ENCODE measurements at regions not wholly inside any gene's neighbourhood (a gene's known extent, or its start where the extent isn't known, plus 50 kb on each side); places are given as distances from the start of the nearest gene placed in this dataset.

GRCh38 chr18:5649439-5649838 is 105.6 kb upstream of the EPB41L3 start:
- DNase-seq (ENCODE audit: low read depth), result no peak
- TF ChIP-seq CTCF (conservative IDR thresholded peaks at IDR 0.05; ENCODE audit: low read depth, low read length), result no peak
- no peak overlapping the region for H3K4me3 ChIP-seq (ENCODE audit: low read length)

GRCh38 chr18:5646739-5647138 is 102.9 kb upstream of the EPB41L3 start:
- no peak for TF ChIP-seq CTCF (conservative IDR thresholded peaks at IDR 0.05; ENCODE audit: low read depth, low read length)
- no peak overlapping the region for H3K4me3 ChIP-seq (ENCODE audit: low read length)
- no peak for DNase-seq (ENCODE audit: low read depth)

- no peak for DNase-seq (ENCODE audit: low read depth)
- no peak overlapping the region for H3K4me3 ChIP-seq (ENCODE audit: low read length)
- TF ChIP-seq CTCF (conservative IDR thresholded peaks at IDR 0.05; ENCODE audit: low read depth, low read length), result no peak
Observed at GRCh38 chr18:5643288-5643687, 99.5 kb upstream of the EPB41L3 start.

- DNase-seq (ENCODE audit: low read depth), result no peak
- no peak overlapping the region for H3K4me3 ChIP-seq (ENCODE audit: low read length)
- TF ChIP-seq CTCF (conservative IDR thresholded peaks at IDR 0.05; ENCODE audit: low read depth, low read length), result no peak
Observed at GRCh38 chr18:5640939-5641338, 97.1 kb upstream of the EPB41L3 start.

GRCh38 chr18:5639131-5639530 is 95.3 kb upstream of the EPB41L3 start:
- DNase-seq (ENCODE audit: low read depth), result no peak
- no peak overlapping the region for H3K4me3 ChIP-seq (ENCODE audit: low read length)
- TF ChIP-seq CTCF (conservative IDR thresholded peaks at IDR 0.05; ENCODE audit: low read depth, low read length), result no peak

- no peak overlapping the region for H3K4me3 ChIP-seq (ENCODE audit: low read length)
- TF ChIP-seq CTCF (conservative IDR thresholded peaks at IDR 0.05; ENCODE audit: low read depth, low read length), result no peak
- DNase-seq (ENCODE audit: low read depth), result no peak
Observed at GRCh38 chr18:5632041-5632440, 88.2 kb upstream of the EPB41L3 start.

- no peak for DNase-seq (ENCODE audit: low read depth)
- no peak for TF ChIP-seq CTCF (conservative IDR thresholded peaks at IDR 0.05; ENCODE audit: low read depth, low read length)
- H3K4me3 ChIP-seq (ENCODE audit: low read length), result no peak overlapping the region
Observed at GRCh38 chr18:5630900-5631413, 87.2 kb upstream of the EPB41L3 start.
